Testis (tissue), 2 donors: ENCODE measurements at regions not wholly inside any gene's neighbourhood (a gene's known extent, or its start where the extent isn't known, plus 50 kb on each side); places are given as distances from the start of the nearest gene placed in this dataset.

ENCODE experiments used
- DNase-seq: peaks from one replicate; pipeline ENCODE4 v3.0.0-alpha.2; 2019
- H3K27ac ChIP-seq, 2 donors: fragments of 200-600 bp; sonication (generic); one replicate each; pipeline ENCODE4 v1.5.1; 2019
- H3K27me3 ChIP-seq: fragments of 200-600 bp; sonication (generic); one replicate; pipeline ENCODE4 v1.5.1; 2019
- H3K36me3 ChIP-seq: fragments of 200-600 bp; sonication (generic); one replicate; pipeline ENCODE4 v1.5.1; 2017; ENCODE audit warnings: low read depth; ENCODE audit errors: missing control alignments
- H3K4me1 ChIP-seq: fragments of 200-600 bp; sonication (generic); one replicate; pipeline ENCODE4 v1.5.1; 2019
- H3K4me3 ChIP-seq, 2 donors: fragments of 200-600 bp; sonication (generic); one replicate each; pipeline ENCODE4 v1.5.1; 2017 to 2019
- H3K9me3 ChIP-seq: fragments of 200-600 bp; sonication (generic); one replicate; pipeline ENCODE4 v1.5.1; 2017
- POLR2A ChIP-seq: fragments of 450-650 bp; IDR thresholded peaks from one replicate; pipeline ENCODE4 v1.6.1; 2017; ENCODE audit warnings: antibody characterized with exemption, mild to moderate bottlenecking, moderate library complexity
- WGBS, 2 donors: methylation state at CpG; one replicate each; pipeline ENCODE4 v1.1.5; 2018; 5-methylcytosine and 5-hydroxymethylcytosine counted together
- intact Hi-C: fragments of 100-400 bp; cut with DNase I; formaldehyde crosslinking; loops from one replicate; pipeline ENCODE4 v1.15.1; 2023; ENCODE audit warnings: low total_unique reads
- TF ChIP-seq, protein P1 (sequence below), 3 experiments: fragments of 450-650 bp in 2 of 3; fragments of 200-600 bp in 1 of 3; sonication (generic) in 1 of 3; IDR thresholded peaks; one replicate each; pipeline ENCODE4 v1.5.1; 2016 to 2019; ENCODE audit warnings: antibody characterized with exemption in 3 of 3, mild to moderate bottlenecking in 2 of 3, moderate library complexity in 1 of 3

DNA sequence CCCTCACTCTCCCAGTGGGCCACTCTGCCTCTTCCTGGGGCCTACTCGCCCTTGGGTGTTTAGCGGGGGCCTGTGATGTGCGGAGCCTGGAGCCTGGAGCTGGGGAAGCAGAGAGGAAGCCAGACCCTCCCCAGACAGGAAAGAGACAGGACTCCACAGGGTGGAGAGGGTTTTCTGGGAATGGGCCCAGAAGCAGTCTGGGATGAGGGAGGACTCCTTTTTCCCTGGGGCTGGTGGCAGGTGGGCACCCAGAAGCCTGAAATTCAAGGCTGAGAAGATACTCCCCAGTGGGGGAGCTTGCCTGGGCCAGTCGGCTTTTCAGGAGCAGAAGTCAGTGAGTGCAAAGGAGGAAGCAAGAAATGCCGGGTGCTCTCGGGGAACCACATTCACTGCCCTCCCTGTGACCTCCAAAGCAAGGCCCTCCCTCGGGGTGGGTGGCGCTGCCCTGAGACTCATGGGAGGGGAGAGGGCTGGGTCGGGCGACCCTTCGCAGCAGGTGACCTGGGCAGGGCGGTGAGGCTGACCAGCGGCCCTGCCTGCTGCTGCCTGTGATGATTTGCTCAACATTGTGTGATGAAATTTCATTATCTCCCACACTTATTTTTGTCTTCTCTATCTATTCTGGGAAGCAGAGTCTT is 1377.4 kb downstream of the BRD1 start:
- Histone ChIP-seq H3K9me3 (no peaks in the 10 kb centered on the region), H3K4me1 (no peaks in the 10 kb centered on the region), H3K27me3 (no peaks in the 10 kb centered on the region), H3K36me3 (no peaks in the 10 kb centered on the region), H3K4me3 (no peak overlapping the region), H3K27ac (no peak overlapping the region)
- intact Hi-C loops, result no loop called here
- 83 to 89% methylated on average over 8 to 13 of the region's 13 CpGs for WGBS, 2 donors
- no peak for DNase-seq
- TF ChIP-seq, protein P1, sequence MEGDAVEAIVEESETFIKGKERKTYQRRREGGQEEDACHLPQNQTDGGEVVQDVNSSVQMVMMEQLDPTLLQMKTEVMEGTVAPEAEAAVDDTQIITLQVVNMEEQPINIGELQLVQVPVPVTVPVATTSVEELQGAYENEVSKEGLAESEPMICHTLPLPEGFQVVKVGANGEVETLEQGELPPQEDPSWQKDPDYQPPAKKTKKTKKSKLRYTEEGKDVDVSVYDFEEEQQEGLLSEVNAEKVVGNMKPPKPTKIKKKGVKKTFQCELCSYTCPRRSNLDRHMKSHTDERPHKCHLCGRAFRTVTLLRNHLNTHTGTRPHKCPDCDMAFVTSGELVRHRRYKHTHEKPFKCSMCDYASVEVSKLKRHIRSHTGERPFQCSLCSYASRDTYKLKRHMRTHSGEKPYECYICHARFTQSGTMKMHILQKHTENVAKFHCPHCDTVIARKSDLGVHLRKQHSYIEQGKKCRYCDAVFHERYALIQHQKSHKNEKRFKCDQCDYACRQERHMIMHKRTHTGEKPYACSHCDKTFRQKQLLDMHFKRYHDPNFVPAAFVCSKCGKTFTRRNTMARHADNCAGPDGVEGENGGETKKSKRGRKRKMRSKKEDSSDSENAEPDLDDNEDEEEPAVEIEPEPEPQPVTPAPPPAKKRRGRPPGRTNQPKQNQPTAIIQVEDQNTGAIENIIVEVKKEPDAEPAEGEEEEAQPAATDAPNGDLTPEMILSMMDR (IDR thresholded peaks at IDR 0.05), result no peak
- no peak for TF ChIP-seq POLR2A

DNA sequence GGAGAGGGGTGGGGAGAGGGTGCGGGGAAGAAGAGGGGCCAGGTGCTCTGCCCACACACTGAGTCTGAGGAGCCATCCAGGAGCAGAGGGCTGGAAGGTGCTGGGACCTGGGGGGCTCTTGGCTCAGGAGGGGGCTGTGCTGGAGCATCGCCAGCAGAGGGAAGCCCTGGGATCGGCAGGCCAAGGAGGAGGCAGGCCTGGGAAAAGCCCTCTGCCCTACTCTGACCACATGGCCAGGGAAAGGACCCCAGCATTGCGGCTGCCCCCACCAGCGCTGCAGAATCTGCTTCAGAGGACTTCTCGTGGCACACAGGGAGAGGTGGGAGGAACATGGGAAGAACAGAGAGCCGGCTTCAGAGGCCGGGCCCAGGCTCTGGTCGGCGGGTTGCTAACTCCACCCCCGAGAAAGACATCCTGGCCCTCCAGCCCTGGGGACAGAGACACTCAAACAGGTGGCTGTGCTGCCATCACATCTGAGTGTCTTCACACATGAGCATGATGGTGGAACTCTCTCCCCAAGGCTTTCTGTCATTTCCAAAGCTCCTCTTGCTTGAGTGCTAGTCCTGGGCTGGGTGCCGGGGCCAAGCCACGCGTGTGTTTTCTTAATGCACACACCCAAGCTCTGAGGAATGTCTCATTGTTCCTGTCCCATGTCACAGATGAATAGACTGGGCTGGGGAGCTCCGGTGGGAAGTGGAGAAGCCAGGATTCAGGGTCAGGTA is 1378.0 kb downstream of the BRD1 start:
- H3K36me3 ChIP-seq, result no peaks in the 10 kb centered on the region
- H3K27ac ChIP-seq, result no peak overlapping the region
- intact Hi-C loops, result no loop called here
- TF ChIP-seq, protein P1 (IDR thresholded peaks at IDR 0.05), result no peak
- TF ChIP-seq POLR2A, result no peak
- H3K27me3 ChIP-seq, result no peaks in the 10 kb centered on the region
- no peaks in the 10 kb centered on the region for H3K9me3 ChIP-seq
- DNase-seq, result no peak
- 80 to 83% methylated on average over 10 to 15 of the region's 15 CpGs for WGBS, 2 donors
- H3K4me3 ChIP-seq, result no peak overlapping the region
- H3K4me1 ChIP-seq, result no peaks in the 10 kb centered on the region

DNA sequence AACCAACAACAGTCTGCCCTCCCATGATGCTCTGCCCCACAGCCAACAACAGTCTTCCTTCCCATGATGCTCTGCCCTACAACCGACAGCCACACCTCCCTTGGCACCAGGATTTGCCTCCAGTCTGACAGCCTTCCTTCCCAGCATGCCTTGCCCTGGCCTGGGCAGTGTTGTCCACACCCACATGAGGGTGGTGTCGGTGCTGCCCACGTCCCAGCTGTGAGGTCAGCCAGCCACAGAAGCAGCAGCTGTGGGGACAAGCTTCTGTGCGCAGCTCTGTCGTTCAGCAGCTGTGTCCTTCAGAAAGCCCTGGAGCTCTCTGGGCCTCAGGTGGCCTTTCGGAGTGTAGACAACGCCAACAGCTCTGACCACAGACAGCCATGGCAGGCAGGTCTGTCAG is 1378.9 kb downstream of the BRD1 start:
- TF ChIP-seq, protein P1 (IDR thresholded peaks at IDR 0.05), result no peak
- TF ChIP-seq POLR2A, result no peak
- WGBS, 2 donors, result 91 to 95% methylated on average over 3 to 7 of the region's 7 CpGs
- DNase-seq, result no peak

DNA sequence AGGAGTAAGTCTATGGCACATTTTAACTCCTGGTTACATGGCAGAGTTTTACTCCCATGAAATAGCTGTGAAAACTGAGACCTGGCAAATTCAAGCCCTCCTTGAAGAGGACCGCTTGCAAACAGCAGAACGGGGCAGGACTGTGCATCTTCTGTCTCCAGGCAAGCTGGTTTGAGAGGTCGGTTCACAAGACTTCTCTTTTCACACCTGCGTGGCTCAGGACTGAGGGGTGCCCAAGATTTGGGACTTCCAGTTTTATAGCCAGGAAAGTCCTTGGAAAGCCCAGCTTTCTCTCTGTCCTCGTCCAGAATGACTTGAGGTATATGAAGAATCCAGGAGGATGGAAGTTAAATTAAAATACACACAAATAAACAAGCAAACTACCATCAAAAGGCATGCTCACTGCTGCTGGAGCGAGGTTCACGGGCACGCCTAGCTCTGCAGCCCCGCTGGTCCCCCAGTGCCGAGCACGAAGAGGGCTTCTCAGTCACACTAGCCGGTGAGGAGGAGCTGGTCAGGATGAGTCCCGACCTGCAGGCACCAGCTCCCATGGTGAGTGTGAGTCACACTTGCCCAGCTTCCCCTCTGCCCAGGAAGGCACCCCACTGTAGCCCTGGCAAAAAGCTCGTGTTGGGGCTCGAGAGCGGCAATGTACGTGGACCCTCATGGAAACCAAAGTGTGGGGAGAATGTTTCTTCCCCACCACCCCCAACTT is 1382.4 kb downstream of the BRD1 start:
- Histone ChIP-seq H3K27ac (no peak overlapping the region), H3K27me3 (no peaks in the 10 kb centered on the region), H3K36me3 (no peaks in the 10 kb centered on the region), H3K4me1 (no peaks in the 10 kb centered on the region), H3K9me3 (no peaks in the 10 kb centered on the region), H3K4me3 (no peak overlapping the region)
- intact Hi-C loops, result no loop called here
- no peak for DNase-seq
- TF ChIP-seq POLR2A, result no peak
- TF ChIP-seq, protein P1 (IDR thresholded peaks at IDR 0.05), result no peak
- 86 to 89% methylated on average over 13 to 17 of the region's 17 CpGs for WGBS, 2 donors

More for the DNA sequence above, 1378.9 kb downstream of the BRD1 start:
- H3K4me3 ChIP-seq, result no peak overlapping the region
- H3K36me3 ChIP-seq, result no peaks in the 10 kb centered on the region
- no peaks in the 10 kb centered on the region for H3K4me1 ChIP-seq
- no peaks in the 10 kb centered on the region for H3K27me3 ChIP-seq
- no peaks in the 10 kb centered on the region for H3K9me3 ChIP-seq
- no peak overlapping the region for H3K27ac ChIP-seq
- intact Hi-C loops, result no loop called here
